GM21619 (cell line): ENCODE measurements at regions not wholly inside any gene's neighbourhood (a gene's known extent, or its start where the extent isn't known, plus 50 kb on each side); places are given as distances from the start of the nearest gene placed in this dataset.
"Not testable (repeated sequence)": the region's sequence is repeated elsewhere in the genome, so short reads cannot be mapped to it uniquely, and the experiment has no call there.

Source experiments
- ATAC-seq: cut with Tn5 transposase; IDR thresholded peaks from one replicate; pipeline ENCODE4 v1.9.1; 2021; ENCODE audit not compliant: unreplicated experiment

GRCh38 chr1:184858288-184858687, 103.6 kb upstream of the EDEM3 start:
- no peak for ATAC-seq

- ATAC-seq, result no peak
Measured at GRCh38 chr1:184854496-184855140, 100.0 kb upstream of the EDEM3 start.

DNA sequence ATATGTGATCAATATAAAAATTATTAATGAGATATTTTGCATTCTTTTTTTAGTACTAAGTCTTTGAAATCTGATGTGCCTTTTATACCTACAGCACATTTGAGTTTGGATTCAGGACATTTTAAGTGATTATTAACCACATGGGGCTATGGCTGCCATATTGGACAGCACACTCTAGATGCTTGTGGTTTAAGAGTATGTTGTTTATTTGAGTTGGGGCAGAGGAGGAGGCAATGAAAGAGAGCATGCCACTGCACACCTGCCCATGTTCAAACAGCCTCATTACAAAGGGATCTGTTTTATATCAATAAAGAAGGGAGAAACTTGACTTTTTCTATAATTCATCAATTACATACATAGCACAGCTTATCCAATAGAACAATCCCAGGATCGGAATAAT, 99.4 kb upstream of the EDEM3 start:
- ATAC-seq, result no peak

DNA sequence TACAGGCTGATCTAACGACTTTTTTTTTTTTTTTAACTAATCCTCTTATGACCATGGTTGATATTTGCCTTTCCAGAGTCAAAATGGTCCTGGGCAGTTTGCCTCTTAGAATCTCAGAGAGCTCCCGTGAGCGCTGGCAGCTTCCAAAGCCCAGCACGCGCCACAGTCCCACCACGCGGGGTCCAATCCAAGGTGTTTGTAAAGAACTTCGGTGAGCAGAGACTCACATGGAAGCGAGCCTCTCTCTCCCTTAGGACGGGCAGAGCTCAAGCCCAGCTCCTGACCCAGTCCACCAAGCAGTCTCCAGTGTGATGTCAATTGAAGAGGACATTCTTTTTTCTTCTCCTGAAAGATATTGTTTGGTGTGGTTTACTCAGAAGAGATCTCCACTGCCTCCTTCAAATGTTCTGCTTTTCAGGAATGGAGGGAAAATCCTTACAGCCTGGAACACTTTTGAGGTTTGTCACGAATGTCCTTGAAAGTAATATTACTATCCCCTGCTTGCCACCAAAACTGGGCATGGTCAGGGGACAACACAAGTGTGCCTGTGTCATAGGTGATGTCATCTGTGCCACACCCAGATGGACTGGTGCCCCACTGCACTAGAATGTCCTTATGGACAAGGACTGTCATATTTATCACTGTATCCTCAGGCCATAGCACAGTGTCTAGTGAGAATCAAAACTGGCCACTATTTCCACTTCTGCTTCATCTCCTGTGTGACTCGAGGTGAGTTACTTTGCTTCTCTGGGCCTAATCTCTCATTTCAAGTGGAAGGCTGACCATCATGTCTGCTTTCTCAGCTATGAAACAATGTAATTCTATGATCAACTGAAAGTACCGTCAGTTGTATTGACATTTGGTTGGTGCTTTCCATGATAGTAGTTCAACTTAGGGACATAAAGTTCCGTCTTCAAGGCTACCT, 97.4 kb upstream of the EDEM3 start:
- ATAC-seq, result no peak

- peak; percentile 100 for ATAC-seq
Measured at GRCh38 chr1:184843732-184844495, 89.3 kb upstream of the EDEM3 start.

GRCh38 chr1:184840596-184840995, 85.9 kb upstream of the EDEM3 start:
- ATAC-seq, result no peak

- no peak for ATAC-seq
Measured at GRCh38 chr1:184838504-184838951, 83.9 kb upstream of the EDEM3 start.

- peak; percentile 63 for ATAC-seq
Measured at GRCh38 chr1:184836934-184837895, 82.6 kb upstream of the EDEM3 start.

DNA sequence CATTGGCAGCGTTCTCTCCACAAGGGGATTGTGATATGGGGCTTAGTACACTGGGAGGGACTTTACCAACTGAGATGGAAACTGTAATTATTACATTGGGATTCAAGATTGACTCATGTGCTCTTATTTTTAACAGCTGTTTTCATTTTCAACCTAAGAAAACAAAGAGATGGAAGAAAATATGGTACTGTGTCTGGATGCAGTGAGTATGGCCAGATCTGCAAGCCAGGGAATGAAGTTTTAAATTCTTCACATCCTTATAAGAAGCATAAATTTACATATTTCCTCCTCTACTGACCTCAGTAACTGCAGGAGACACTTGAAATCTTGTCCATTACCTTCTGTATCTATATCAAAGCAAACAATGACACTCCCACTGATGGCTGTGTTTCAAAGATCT, 81.5 kb upstream of the EDEM3 start:
- ATAC-seq, result no peak

- ATAC-seq, result not testable (repeated sequence)
Measured at GRCh38 chr1:184833994-184834393, 79.3 kb upstream of the EDEM3 start.

DNA sequence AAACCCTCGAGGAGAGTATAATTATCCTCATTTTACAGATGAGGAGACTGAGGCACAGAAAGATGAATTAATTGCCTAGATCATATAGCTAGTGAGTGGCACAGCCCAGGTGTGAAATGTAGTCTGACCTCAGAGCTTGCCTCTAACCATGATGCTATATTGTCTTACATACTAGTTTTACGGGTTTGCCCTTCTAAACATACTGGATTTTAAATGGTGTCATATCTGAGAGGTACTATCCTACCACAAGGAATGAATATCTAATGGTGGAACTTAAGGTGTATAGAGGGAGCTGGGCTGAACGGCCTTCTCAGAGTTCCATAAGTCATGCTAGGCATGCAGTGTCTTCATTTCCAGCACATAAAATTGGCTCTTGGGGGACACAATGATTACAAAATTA, 77.9 kb upstream of the EDEM3 start:
- ATAC-seq, result no peak

DNA sequence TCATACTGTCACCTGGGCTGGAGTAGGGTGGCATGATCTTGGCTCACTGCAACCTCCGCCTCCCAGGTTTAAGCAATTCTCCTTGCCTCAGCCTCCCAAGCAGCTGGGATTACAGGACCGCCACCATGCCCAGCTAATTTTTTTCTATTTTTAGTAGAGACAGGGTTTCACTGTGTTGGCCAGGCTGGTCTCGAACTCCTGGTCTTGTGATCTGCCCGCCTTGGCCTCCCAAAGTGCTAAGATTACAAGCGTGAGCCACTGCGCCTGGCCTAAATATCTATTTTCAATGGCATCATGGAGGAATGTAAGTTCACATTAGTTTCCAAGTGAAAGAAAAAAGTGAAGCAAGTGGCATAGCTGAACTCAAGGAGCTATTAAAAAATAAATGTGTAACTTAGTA, 74.8 kb upstream of the EDEM3 start:
- ATAC-seq, result not testable (repeated sequence)

DNA sequence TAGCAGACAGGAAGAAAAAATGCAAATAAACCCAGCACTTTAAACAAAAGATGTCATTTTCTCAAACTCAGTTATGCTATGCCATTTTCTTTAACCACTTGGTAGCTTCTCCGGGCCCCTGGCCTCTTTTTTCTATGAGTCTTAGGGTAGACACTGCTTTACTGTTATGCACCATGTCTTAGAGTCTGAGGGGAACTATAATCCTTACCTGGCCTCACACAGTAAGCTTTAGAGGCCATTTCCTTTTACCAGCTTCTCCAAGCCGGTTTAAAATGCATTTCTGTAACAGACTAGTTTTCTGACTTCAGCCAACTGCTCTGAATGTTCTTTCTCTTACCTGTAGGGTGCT, 73.7 kb upstream of the EDEM3 start:
- no peak for ATAC-seq

DNA sequence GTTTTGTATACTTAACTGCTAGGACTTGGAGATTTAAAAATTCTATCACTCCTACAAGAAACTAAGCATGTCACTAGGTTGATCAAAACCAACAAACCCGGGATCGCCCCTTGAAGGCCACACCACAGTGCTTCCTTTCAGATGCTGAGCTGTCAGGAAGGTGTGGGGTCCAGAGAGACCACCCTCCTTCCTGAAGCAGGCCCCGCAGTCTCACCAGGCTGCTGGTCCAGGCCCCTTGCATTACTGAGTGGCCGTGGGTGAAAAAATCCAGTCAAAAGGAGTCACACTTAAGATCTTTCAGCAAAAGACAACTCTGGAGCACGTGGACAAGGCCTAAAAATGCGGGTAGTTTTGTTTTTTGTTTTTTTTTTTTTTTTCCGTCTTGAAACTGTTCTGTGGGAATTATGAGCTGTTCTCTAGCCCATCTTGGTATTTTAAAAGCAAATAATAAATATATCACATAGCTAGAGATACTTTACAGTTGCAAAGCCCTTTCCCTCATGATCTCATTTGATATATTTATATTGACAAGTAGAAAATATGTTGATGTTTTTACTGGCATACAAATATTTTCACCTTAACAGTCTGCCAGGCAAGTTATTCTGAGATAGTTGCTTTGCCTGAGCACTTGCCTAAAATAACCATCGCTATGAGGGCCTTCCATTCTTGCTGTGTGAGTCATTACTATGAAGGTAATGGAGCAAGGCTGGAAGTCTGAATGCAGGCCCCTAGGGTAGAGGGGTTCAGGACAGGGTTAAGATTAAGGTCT, 73.1 kb upstream of the EDEM3 start:
- no peak for ATAC-seq

GRCh38 chr1:184826001-184826400, 71.3 kb upstream of the EDEM3 start:
- ATAC-seq, result no peak

GRCh38 chr1:184825571-184825970, 70.9 kb upstream of the EDEM3 start:
- ATAC-seq, result no peak

GRCh38 chr1:184824691-184825323, 70.1 kb upstream of the EDEM3 start:
- no peak for ATAC-seq

GRCh38 chr1:184823080-184823479, 68.4 kb upstream of the EDEM3 start:
- no peak for ATAC-seq

DNA sequence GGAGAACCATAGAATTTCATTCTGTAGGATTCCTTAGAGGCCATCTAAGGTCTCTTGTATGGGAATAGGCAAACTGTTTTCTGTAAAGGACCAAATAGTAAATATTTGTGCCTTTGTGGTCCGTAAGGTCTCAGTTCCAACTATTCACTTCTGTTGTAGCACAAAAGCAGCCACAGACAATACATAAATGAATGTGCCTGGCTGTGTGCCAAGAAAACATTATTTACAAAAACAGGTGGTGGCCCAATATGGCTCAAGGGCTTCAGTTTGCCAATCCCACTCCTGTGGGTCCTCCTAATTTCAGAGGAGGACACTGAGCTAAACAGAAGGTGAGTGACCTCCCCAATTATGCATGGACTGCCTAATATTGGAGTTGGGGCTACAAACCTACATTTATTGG, 67.6 kb upstream of the EDEM3 start:
- ATAC-seq, result no peak
